CD14-positive monocyte (primary cell): ENCODE measurements at regions not wholly inside any gene's neighbourhood (a gene's known extent, or its start where the extent isn't known, plus 50 kb on each side); places are given as distances from the start of the nearest gene placed in this dataset.
A peak's percentile ranks its signal among the peaks of the same experiment; 100 is the strongest.

Experiments
- DNase-seq, 3 donors: peaks; one replicate each; pipeline ENCODE4 v3.0.0-alpha.2; 2011 to 2022
- H2AFZ ChIP-seq: 2 replicates; pipeline ENCODE4 v1.6.0; 2012; ENCODE audit warnings: mild to moderate bottlenecking, low read depth, low read length, inconsistent platforms; ENCODE audit not compliant: insufficient read depth, poor library complexity, severe bottlenecking
- H3K27ac ChIP-seq, 2 donors: 1 replicate in 1 of 2; 2 replicates in 1 of 2; pipeline ENCODE4 v1.5.1; 2012 to 2013; ENCODE audit warnings: low read length in 2 of 2, control low read depth in 1 of 2, inconsistent platforms in 1 of 2, low read depth in 1 of 2, mild to moderate bottlenecking in 1 of 2
- H3K27me3 ChIP-seq, 2 donors: one replicate each; pipeline versions ENCODE4 v1.6.0 to v1.6.1; 2011 to 2013; ENCODE audit warnings: low read length in 2 of 2; ENCODE audit not compliant: control insufficient read depth in 2 of 2, insufficient read depth in 2 of 2
- H3K36me3 ChIP-seq, 2 donors: replicated peaks in 1 of 2; 1 replicate in 1 of 2; 2 replicates in 1 of 2; pipeline versions ENCODE4 v1.5.1 to v1.6.1; 2012 to 2013; ENCODE audit warnings: low read length in 2 of 2, control low read depth in 1 of 2, inconsistent platforms in 1 of 2, mild to moderate bottlenecking in 1 of 2; ENCODE audit not compliant: insufficient read depth in 2 of 2, control insufficient read depth in 1 of 2
- H3K4me1 ChIP-seq, 2 donors: 1 replicate in 1 of 2; 2 replicates in 1 of 2; pipeline versions ENCODE4 v1.5.1 to v1.6.1; 2012 to 2013; ENCODE audit warnings: low read length in 2 of 2, control low read depth in 1 of 2, inconsistent platforms in 1 of 2, mild to moderate bottlenecking in 1 of 2, moderate library complexity in 1 of 2; ENCODE audit not compliant: insufficient read depth in 2 of 2, control insufficient read depth in 1 of 2
- H3K4me2 ChIP-seq: replicated peaks from 2 replicates; pipeline ENCODE3; 2012; ENCODE audit warnings: low read length, moderate library complexity, mild to moderate bottlenecking; ENCODE audit not compliant: poor library complexity, severe bottlenecking; ENCODE audit errors: extremely low read depth
- H3K4me3 ChIP-seq, 3 experiments: fragments of 200-600 bp in 1 of 3; sonication (generic) in 1 of 3; replicated peaks in 1 of 3; 1 replicate in 2 of 3; 2 replicates in 1 of 3; pipeline ENCODE4 v1.5.1; 2011 to 2013; ENCODE audit warnings: low read length in 3 of 3, mild to moderate bottlenecking in 3 of 3, control low read depth in 2 of 3, low read depth in 2 of 3, inconsistent platforms in 1 of 3, moderate library complexity in 1 of 3
- H3K79me2 ChIP-seq: 2 replicates; pipeline ENCODE4 v1.6.0; 2012; ENCODE audit warnings: mild to moderate bottlenecking, control low read depth, inconsistent platforms, low read length, moderate library complexity; ENCODE audit not compliant: insufficient read depth
- H3K9ac ChIP-seq: 2 replicates; pipeline ENCODE4 v1.6.0; 2017; ENCODE audit warnings: low read length, mild to moderate bottlenecking; ENCODE audit not compliant: insufficient read depth, poor library complexity, severe bottlenecking
- H3K9me3 ChIP-seq, 2 donors: replicated peaks in 1 of 2; 1 replicate in 1 of 2; 2 replicates in 1 of 2; pipeline versions ENCODE4 v1.5.1 to v1.6.1; 2012 to 2013; ENCODE audit warnings: low read length in 2 of 2, control low read depth in 1 of 2; ENCODE audit not compliant: control insufficient read depth in 1 of 2, insufficient read depth in 1 of 2
- H4K20me1 ChIP-seq: 2 replicates; pipeline ENCODE4 v1.6.0; 2012; ENCODE audit warnings: mild to moderate bottlenecking, low read length, control low read depth, moderate library complexity; ENCODE audit not compliant: insufficient read depth
- H3K27ac Mint-ChIP-seq, 7 donors: one replicate each; pipeline ENCODE4 v1.8.0; 2020; ENCODE audit warnings: mild to moderate bottlenecking in 7 of 7, mixed read lengths in 7 of 7, moderate library complexity in 6 of 7, inconsistent platforms in 2 of 7
- H3K27me3 Mint-ChIP-seq, 3 donors: one replicate each; pipeline ENCODE4 v1.8.0; 2021 to 2022; ENCODE audit warnings: low read depth in 3 of 3, mild to moderate bottlenecking in 3 of 3, mixed read lengths in 3 of 3, moderate library complexity in 3 of 3, inconsistent platforms in 1 of 3
- H3K36me3 Mint-ChIP-seq, 2 donors: one replicate each; pipeline ENCODE4 v1.8.0; 2020; ENCODE audit warnings: mixed read lengths in 2 of 2, inconsistent platforms in 1 of 2, mild to moderate bottlenecking in 1 of 2
- H3K4me1 Mint-ChIP-seq: one replicate; pipeline ENCODE4 v1.8.0; 2020; ENCODE audit warnings: mild to moderate bottlenecking, mixed read lengths
- H3K4me3 Mint-ChIP-seq, 2 donors: one replicate each; pipeline ENCODE4 v1.8.0; 2020; ENCODE audit warnings: mild to moderate bottlenecking in 2 of 2, mixed read lengths in 2 of 2, moderate library complexity in 1 of 2
- H3K9me3 Mint-ChIP-seq, 7 donors: one replicate each; pipeline ENCODE4 v1.8.0; 2020 to 2022; ENCODE audit warnings: mixed read lengths in 7 of 7, mild to moderate bottlenecking in 6 of 7, moderate library complexity in 6 of 7, inconsistent platforms in 2 of 7
- CTCF ChIP-seq: fragments of 200-600 bp; IDR thresholded peaks from one replicate; pipeline ENCODE4 v1.8.0; 2022; ENCODE audit warnings: antibody characterized with exemption, mild to moderate bottlenecking
- WGBS: methylation state at CpG from one replicate; pipeline ENCODE4 v1.1.5; 2013; ENCODE audit warnings: missing lambda C conversion rate; ENCODE audit not compliant: insufficient coverage; 5-methylcytosine and 5-hydroxymethylcytosine counted together
- intact Hi-C, 2 donors: fragments of 100-400 bp; cut with micrococcal nuclease; formaldehyde crosslinking; loops; one replicate each; pipeline versions ENCODE4 v1.15.0 to v1.15.1; 2023

- DNase-seq, result no peak
These were observed 174.5 kb upstream of the AKR1E2 start for GRCh38 chr10:4651404-4652037.

GRCh38 chr10:4650582-4650981 is 175.4 kb upstream of the AKR1E2 start:
- intact Hi-C loops, result loop anchor here in 1 of 2 donors (10.0 kb wide), 1 partner anchor 866 kb away; the partner anchor contains the start of gene KLF6
- H3K4me1 ChIP-seq, result no peaks in the 10 kb centered on the region

More at GRCh38 chr10:4651404-4652037, 174.5 kb upstream of the AKR1E2 start:
- Histone ChIP-seq H2AFZ (no peak overlapping the region), H3K27me3 (no peaks in the 10 kb centered on the region), H3K27ac (no peak overlapping the region), H3K79me2 (no peaks in the 10 kb centered on the region), H3K4me1 (no peaks in the 10 kb centered on the region), H3K4me3 (no peak overlapping the region), H4K20me1 (no peaks in the 10 kb centered on the region), H3K36me3 (no peaks in the 10 kb centered on the region), H3K4me2 (no peak overlapping the region), H3K9me3 (no peaks in the 10 kb centered on the region), H3K9ac (no peak overlapping the region)
- Mint-ChIP-seq H3K36me3 (no peaks in the 10 kb centered on the region), H3K4me3 (no peak overlapping the region), H3K9me3 (no peaks in the 10 kb centered on the region), H3K4me1 (peaks cover 8% of the 10 kb centered on the region), H3K27ac (no peak overlapping the region), H3K27me3 (peaks cover 0 to 2% (median 1%) of the 10 kb centered on the region in 3 donors)
- TF ChIP-seq CTCF, result no peak
- intact Hi-C loops, result loop anchor here in 1 of 2 donors (10.0 kb wide), 1 partner anchor 867 kb away; the partner anchor contains the start of gene KLF6
- 100% methylated on average over 5 of the region's 5 CpGs for WGBS

More at GRCh38 chr10:4650582-4650981, 175.4 kb upstream of the AKR1E2 start:
- Histone ChIP-seq H3K9me3 (no peaks in the 10 kb centered on the region), H3K4me2 (no peak overlapping the region), H3K9ac (no peak overlapping the region), H2AFZ (peak overlapping the region; percentile 6), H3K27ac (no peak overlapping the region), H3K4me3 (no peak overlapping the region), H3K79me2 (no peaks in the 10 kb centered on the region), H3K36me3 (no peaks in the 10 kb centered on the region), H3K27me3 (no peaks in the 10 kb centered on the region), H4K20me1 (no peaks in the 10 kb centered on the region)
- H3K9me3 Mint-ChIP-seq, result no peaks in the 10 kb centered on the region
- no peak overlapping the region for H3K27ac Mint-ChIP-seq
- WGBS, result 93% methylated on average over 3 of the region's 6 CpGs
- no peaks in the 10 kb centered on the region for H3K36me3 Mint-ChIP-seq
- DNase-seq, result no peak
- peaks cover 0 to 2% (median 1%) of the 10 kb centered on the region in 3 donors for H3K27me3 Mint-ChIP-seq
- peaks cover 8% of the 10 kb centered on the region for H3K4me1 Mint-ChIP-seq
- no peak for TF ChIP-seq CTCF
- no peak overlapping the region for H3K4me3 Mint-ChIP-seq
